ENCODE measurements at regions not wholly inside any gene's neighbourhood (a gene's known extent, or its start where the extent isn't known, plus 50 kb on each side); places are given as distances from the start of the nearest gene placed in this dataset.

DNA sequence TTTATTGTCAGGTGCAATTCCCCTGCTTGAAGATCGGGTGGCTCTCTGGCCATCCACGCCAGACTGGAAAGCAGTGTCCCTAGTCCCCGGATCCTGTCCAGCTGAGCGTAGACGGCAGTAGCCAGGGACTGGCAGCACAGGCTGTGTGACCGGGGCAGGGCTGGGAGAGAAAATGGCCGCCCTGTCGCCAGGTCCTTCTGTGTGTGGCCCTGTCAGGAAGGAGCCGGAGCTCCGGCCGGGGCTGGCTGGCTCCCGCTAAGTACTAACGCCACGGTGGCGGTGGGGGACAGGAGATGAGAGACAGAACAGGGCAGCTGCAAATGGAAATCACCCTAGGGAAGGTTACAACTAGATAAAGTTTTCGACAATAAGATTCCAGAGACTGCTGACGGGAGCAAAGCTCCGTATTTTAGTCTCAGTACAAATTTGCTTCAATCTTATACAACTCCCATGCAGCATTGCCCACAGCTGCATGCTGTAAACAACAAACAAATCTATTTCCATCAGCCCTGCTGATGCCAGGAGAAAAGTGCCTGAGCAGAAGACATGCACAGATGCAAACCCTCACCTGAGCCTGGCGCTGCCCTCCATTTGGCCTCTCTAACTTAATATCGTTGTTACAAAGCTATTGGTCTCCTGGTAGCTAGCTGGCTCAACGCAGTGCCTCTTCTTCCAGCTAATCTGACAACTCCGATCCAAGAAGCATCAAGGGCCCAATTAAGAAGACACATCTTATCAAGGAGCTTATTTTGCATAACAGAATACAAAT is 253.0 kb downstream of the TSHZ3 start:
- DNase-seq (ENCODE audit: low read depth in 3 of 3, low spot score in 2 of 3): no peak

DNA sequence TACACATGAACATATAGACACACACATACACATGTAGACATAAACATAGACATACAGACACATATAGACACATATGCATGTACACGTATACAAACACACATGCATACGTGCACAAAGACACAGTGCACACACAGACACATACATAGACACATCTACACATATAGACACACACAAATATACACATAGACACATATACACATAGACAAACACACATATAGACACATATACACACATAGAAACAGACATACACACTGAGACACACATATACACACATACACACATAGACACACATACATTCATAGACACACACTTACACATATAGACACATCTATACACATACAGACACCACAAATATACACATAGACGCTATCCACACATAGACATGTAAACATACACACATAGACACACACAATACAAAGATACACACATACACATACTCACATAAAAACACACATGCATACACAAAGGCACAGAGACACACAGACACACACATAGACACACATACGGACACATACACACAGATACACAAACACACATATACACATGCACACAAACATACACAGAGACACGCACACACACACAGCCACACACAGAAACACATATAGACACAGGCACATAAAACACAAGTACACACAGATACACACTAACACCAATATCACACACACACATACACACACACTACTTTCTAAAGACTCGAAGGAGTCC is 254.0 kb downstream of the TSHZ3 start:
- no peak for DNase-seq (ENCODE audit: low read depth in 3 of 3, low spot score in 2 of 3)

DNA sequence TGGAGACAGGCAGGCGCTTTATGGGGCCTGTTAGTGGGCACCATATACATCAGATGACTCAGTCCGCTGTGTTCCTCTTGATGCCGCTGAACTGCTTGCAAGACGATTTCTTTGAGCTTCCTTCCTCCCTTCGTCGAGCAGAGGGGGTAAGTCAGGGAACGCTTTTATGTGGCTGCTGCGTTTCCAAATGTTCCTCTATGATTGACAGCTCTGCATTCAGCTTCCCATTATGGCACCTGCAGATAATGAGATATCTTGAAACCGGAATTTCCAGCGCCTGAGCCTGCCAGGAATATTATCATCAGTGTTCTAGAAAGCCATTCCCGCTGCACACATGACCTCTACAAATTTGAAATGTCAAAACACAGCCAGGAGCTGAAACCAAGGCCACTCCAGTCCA is 257.0 kb downstream of the TSHZ3 start:
- no peak for DNase-seq (ENCODE audit: low read depth in 3 of 3, low spot score in 2 of 3)

DNA sequence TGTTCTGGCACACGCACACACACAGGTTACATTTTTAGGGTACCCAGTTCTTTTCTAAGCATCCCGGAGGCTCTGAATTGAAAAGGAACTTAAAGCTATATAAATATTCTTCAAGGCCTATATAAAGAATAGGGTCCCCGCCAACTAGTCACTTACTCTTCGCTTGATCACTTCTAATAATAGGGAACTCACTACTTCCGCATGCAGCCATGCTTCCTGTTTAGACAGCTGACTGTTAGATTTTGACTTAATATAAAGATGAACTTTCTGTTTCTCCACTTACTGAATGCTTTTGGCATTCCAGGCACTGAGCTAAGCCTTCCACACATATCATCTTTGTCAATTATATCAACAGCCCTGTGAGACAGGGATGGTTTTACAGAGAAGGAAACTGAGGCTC is 259.6 kb downstream of the TSHZ3 start:
- DNase-seq (ENCODE audit: low read depth in 3 of 3, low spot score in 2 of 3): no peak

DNA sequence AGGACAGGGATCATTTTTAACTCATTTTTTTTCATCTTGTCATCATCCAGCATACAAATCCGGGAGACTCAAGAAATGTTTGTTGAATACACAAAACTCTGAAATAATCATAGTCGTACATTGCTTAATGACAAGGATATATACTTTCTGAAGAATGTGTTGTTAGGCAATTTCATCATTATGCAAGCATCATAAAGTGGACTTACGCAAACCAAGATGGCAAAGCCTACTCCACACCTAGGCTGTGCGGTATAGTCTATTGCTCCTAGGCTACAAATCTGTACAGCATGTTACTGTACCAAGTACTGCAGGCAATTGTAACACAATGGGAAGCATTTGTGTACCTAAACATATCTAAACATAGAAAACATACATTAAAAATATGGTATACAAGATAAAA is 264.1 kb downstream of the TSHZ3 start:
- DNase-seq (ENCODE audit: low read depth in 3 of 3, low spot score in 2 of 3): no peak

DNA sequence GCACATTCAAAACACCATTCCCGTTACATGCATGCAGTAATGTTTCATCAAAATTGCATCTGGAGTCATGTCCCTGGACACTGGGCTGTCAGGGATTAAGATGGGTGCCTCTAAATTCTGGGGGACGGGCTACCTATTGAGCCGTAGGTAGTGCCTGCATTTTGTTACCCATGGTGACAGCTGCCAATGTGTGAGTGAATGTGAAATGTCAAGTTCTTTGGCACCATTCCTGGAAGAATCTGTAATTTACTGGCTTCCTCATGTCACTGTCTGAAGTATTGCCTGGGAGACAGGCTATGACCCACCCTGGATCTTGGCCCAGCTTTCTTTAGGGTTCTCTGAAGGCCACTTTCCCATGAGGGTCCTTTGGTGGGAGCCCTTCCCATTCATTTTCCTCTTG is 266.1 kb downstream of the TSHZ3 start:
- no peak for DNase-seq (ENCODE audit: low read depth in 3 of 3, low spot score in 2 of 3)

DNA sequence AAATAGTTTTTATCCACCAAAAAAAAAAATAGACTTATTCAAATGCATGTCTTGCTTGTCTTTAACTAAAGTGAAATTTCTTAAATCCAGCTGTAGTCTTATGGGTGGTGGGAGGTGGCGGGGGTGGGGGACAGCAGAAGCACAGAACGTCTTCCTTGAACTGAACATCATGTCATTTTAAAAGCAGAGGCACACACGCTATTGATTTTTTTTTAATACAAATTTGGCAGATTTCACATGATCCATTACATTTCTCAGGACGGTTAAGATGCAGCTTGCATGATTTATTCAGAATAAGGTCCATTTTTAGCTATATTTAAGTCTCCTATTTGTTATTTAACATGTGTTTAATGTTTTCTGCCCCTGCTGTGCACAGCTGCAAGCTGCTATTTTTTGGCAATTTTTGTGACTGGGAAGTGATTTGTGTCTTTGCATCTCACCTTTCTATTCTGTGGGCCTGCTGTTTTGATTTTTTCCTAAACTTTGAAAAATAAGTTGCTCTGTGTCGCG is 274.0 kb downstream of the TSHZ3 start:
- DNase-seq (ENCODE audit: low read depth in 3 of 3, low spot score in 2 of 3): no peak

DNA sequence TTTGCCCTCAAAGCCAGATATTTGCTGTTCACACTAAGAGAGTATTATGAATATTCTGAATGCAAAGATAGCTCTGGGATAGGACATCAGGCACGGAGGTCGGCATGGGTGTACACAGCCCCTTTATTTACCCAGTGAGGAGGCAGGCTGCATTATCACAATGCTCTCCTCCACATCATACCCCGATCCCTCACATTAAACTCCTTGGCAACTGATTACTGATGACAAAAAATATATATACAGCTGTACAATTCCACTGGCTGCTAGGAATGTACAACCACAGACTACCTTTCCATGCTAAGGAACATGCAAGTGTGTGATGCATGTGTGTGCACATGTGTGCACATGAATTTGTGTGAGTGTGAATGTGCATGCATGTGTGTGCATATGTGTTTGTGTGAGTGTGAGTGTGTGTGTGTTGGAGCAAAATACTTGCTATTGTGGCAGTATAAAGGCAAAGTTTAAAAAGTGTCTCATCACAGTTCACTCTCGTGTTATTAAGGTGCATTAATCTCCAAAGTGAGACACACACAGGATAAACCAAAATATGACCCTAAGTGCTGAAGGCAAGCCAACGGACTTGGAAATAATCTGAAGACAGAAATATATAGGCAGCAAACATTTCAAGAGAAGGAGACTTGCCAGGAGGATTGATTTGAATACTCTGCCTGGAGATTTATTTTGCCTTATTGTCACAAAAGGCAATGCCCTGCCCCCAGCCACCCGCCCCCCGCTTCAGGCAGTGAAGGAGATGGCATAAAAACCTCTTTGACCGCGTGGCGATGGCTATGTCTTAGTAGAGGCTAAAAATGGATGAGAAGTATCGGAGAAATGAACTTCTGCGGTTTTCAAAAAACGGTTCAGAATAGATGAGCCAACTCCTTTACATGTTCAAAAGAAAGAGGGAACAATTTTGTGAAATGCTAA is 274.8 kb downstream of the TSHZ3 start:
- no peak for DNase-seq (ENCODE audit: low read depth in 3 of 3, low spot score in 2 of 3)

DNA sequence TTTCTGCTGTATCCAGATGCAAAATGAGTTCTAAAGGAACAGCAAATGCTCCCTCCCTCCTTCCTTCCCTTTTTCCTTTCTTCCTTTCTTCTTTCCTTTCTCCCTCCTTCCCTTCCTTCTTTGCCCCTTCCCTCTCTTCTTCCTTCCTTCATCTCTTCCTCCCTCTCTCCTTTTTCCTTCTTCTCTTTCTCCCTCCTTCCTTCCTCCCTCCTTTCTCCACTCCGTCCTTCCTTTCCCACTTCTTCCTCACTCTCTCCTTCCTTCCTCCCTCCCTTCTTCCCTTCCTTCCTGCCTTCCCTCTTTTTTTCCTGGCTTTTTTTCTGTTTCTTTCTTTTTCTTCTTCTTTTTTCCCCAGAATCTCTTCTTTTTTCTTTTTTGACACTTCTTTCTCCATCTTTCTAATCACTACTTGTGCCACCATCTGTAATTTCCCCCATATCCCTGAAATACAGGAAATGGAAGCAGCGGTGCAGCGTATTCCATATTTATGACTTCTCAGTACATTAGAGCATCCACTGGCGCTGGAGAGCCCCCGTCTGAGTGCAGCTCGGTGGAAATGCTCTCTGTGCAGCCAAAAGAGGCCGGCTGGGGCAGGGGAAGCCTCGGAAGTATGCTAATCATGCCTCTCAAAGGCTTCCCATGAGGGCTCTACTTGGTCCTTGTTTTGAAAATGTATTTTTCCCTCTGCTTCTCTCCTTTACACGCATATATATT is 275.6 kb downstream of the TSHZ3 start:
- no peak for DNase-seq (ENCODE audit: low read depth in 3 of 3, low spot score in 2 of 3)

DNA sequence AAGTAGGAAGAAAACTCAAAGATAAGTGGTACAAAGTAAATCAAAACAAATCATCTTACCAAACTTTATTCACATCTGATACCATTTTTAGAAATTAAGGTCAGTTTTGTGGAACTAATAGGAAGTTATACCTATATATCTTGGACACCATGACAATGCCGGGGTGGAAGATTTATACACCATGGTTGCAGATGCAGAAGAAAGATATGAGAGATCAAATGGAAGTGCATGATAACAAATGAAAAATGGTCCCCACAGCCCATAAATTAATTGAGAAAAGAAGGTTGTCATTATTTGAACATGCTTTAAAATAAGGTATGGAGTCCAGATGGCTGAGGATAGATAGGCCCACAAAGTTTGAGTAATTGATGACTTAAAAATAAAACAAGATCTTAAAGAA is 276.8 kb downstream of the TSHZ3 start:
- no peak for DNase-seq (ENCODE audit: low read depth in 3 of 3, low spot score in 2 of 3)

DNA sequence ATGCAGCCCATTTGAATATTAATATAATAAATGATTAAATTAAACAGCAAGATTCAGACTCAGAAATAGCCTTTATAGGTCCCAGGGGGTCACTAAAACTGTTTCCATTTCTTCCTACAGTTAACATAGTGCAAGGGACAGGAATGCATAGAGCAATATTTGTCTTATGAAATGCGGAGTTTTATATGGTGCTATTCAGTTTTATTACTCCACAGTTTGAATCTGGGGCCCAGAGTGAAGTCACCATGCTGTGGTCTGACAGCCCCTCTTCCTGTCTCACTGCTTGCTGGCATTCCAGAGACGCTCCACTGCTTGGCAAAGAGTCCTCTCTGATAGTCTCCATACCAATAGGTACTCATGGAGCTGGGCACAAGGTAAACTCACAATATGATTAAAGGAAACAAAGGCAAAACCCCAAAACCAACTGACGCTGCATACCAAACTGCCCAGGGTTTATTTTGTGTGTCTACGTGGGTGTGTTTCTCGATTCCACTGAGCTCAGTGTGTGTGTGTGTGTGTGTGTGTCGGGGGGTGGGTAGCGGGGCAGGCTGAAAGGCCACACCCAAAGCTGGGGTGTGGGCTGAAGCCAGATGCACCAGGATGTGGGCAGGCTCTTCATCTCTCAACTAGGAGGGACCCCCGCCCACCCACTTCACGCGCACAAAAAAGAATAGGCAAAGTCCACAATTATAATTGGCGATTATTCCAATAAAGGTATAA is 277.9 kb downstream of the TSHZ3 start:
- DNase-seq (ENCODE audit: low read depth in 3 of 3, low spot score in 2 of 3): no peak

DNA sequence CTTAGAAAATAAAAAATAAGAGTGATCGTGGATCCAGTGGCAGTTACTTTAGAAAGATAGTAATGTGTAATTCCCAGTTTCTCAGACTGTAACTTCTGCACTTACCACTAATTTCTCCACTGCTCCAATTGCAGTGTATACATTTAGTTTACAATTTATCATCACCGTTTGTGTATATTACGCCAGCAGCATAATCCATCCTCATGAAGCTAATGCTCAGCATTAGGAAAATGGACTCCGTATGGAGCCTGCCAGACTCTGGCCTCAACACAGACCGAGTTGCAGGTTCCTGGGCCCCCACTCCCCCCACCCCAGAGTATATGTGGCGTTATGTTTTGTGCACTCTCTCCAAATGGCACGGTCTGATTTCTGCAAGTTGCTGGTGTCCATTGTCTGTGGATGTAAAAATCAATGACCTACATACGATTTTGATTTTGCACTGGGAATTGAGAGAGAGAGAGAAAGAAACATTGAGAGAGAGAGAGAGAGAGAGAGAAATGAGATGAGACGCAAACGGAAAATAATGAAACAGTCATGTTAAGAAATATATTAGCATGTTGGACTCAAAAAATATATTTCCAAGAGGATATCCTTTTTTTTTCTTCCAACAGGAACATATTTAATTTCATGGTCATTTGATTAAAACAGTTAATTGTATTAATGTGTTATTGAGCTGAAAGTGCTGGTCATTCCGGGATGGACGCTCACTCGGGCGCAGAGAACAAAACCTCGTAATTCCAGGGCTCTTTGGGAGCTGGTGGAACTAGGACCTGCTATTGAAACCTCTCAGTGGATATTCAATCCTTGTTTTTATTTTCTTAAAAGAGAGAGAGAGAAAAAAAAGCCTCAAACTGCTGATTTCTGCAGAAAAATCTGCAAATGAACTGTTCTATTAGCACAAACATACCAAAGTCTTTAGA is 278.8 kb downstream of the TSHZ3 start:
- no peak for DNase-seq (ENCODE audit: low read depth in 3 of 3, low spot score in 2 of 3)

DNA sequence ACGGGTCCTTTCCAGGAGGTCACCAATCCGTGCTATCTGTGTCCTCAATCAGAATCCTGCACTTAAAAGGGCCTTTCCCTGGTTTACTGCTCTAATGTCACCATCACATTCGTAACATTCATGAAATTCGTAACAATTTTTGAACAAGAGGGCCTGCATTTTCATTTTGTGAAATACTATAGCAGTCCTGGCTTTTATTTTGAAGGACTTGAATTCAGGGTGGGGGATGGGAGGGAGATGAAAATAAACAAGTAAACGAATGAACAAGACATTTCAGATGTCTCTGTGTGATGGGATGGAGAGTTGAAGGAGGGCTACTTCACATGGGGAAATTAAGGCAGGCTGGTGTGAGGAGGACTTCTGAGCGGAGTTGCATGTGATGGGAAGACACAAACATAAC is 281.0 kb downstream of the TSHZ3 start:
- no peak for DNase-seq (ENCODE audit: low read depth in 3 of 3, low spot score in 2 of 3)

DNA sequence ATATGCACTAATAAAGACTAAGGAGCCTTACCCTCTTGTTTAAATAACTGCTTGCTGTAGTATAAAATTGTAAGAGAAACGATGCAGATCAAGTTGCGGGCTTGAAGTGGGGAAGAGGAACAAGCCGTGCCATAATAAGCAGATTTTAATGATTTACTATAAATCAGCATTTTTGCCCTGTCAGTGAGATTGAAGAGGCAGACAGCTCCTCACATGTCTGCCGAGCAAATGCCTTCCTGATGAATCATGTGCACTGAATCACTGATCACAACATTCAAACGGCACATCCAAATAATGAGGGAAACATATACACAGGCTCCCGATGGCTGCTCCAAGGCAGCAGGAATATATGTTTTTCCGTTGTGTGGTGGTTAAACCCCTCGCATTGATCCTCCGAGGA is 282.9 kb downstream of the TSHZ3 start:
- no peak for DNase-seq (ENCODE audit: low read depth in 3 of 3, low spot score in 2 of 3)

DNA sequence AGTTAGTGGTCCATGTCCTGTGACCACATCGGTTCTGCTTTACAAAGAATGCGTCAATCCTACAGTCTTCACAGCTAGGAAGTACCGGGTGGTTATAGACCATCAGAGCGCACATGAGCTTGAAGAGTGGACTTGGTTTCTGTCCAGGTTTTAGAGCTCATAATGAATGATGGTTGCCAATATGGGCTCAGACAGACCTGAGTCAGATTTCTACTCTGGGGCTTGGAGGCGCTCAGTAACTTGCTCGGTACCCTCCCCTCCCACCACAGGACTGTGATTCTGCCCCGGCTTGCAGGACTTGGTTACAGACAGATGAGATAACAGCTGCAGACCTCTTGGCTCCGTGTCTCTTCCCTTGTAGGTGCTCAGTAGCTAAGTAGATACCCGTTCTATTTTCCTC is 284.7 kb downstream of the TSHZ3 start:
- DNase-seq (ENCODE audit: low read depth in 3 of 3, low spot score in 2 of 3): no peak

DNA sequence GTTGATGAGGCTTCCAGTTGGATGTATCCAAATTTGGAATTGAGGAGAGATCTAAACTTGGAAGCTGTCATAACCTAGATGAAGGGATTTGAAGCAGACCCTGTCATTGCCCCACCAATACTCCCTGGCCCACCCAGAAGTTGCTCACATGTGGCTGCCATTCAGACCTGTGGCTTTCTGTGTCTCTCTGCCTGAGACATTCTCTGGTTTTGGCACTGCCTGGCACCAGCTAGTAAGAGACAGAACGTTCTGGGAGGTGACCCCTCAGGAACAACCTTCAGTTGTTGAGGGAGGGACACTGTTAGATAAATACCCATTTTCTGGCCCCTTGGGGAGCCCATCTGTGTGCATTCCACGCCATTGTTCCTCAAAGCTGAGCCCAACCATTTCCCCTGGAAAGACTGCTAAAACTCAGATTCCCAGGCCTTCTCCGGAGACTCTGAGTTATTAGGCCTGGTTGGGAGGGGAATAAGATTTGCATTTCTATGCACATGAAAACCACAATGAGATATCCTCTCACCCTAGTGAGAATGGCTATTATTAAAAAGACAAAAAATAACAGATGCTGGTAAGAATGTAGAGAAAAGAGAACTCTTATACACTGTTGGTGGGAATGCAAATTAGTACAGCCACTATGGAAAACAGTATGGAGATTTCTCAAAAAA is 290.4 kb downstream of the TSHZ3 start:
- no peak for DNase-seq (ENCODE audit: low read depth in 3 of 3, low spot score in 2 of 3)

DNA sequence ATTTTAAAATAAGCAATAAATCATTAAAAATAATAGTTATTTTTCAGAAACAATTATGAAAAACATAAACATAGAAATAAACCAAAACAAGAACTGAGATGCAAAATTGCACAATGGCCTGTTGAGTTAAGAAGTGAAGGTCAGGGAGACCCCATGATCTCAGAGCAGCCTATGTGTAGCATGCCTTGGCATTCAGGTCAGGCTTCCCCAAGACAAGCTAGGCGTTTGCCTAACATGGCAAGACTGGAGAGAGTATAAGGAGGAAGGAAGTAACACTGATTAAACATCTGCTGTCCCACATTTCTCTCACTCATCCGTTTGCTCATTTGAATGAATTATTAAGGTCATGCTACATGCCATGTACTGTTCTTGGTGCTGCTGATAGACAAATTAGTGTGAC is 291.8 kb downstream of the TSHZ3 start:
- DNase-seq (ENCODE audit: low read depth in 3 of 3, low spot score in 2 of 3): no peak

DNA sequence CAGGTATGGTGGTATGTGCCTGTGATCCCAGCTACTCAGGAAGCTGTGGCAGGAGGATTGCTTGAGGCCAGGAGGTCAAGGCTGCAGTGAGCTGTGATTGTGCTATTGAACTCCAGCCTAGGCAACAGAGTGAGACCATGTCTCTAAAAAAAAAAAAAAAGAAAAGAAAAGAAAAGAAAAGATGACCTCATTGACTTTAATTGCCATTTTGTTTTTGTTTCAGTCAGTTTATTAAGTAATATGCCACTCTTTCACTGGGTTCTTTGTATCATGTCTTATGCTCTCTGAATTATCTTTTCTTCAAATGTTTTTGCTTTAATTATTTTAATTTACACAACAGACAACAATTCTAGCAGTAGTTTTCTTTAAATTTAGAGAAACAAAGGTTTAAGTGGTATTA is 293.8 kb downstream of the TSHZ3 start:
- DNase-seq (ENCODE audit: low read depth in 3 of 3, low spot score in 2 of 3): no peak
